Prostate gland (tissue), 2 donors: ENCODE measurements at regions not wholly inside any gene's neighbourhood (a gene's known extent, or its start where the extent isn't known, plus 50 kb on each side); places are given as distances from the start of the nearest gene placed in this dataset.

Experiments
- CTCF ChIP-seq, 4 experiments: fragments of 200-600 bp in 2 of 4; fragments of 450-650 bp in 2 of 4; sonication (generic) in 2 of 4; IDR thresholded peaks; 1 replicate in 3 of 4; 2 replicates in 1 of 4; pipeline ENCODE4 v1.5.1; 2016 to 2019; ENCODE audit warnings: antibody characterized with exemption in 4 of 4, mild to moderate bottlenecking in 2 of 4, moderate library complexity in 2 of 4
- POLR2A ChIP-seq: fragments of 450-650 bp; IDR thresholded peaks from one replicate; pipeline ENCODE4 v1.6.1; 2016; ENCODE audit warnings: antibody characterized with exemption, mild to moderate bottlenecking
- POLR2AphosphoS5 ChIP-seq: sonication (generic); formaldehyde crosslinking; IDR thresholded peaks from one replicate; pipeline ENCODE4 v1.6.1; 2017; ENCODE audit warnings: antibody characterized with exemption

DNA sequence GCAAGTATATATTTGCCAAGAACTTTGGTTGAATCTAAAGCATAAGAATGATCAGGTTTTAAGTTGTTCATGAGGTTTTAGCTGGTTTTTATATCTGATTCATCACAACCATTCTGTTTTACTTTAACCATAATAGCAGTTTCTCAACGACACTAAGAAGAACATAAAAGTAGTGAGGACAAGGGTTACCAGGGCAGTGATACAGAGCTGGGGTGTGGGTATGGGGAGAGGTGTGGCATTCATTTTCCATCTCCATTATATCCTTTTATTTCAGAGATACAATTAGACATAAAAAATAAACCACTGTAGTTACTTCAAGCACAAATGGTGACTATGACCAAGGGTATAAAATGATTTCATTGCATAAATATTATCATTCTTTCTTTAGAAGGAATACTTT is 149.8 kb upstream of the STEAP4 start:
- no peak for TF ChIP-seq CTCF (IDR thresholded peaks at IDR 0.05)
- no peak for TF ChIP-seq POLR2AphosphoS5
- no peak for TF ChIP-seq POLR2A
